ENCODE measurements at regions not wholly inside any gene's neighbourhood (a gene's known extent, or its start where the extent isn't known, plus 50 kb on each side); places are given as distances from the start of the nearest gene placed in this dataset.

- Histone ChIP-seq H2AFZ (ENCODE audit: low read length) (no peak overlapping the region), H2BK15ac (ENCODE audit: low read length) (no peak overlapping the region), H2BK5ac (ENCODE audit: low read depth, low read length) (no peak overlapping the region), H2BK12ac (ENCODE audit: low read depth, low read length) (no peak overlapping the region), H3K4me1 (replicated peaks in 1 of 4; ENCODE audit: control insufficient read depth in 3 of 4, insufficient read depth in 4 of 4, low read length in 3 of 4) (no peaks in the 10 kb centered on the region), H2BK20ac (ENCODE audit: low read length) (no peak overlapping the region), H3K18ac (ENCODE audit: extremely low read depth, low read length) (no peak overlapping the region), H3K27me3 (replicated peaks in 1 of 4; ENCODE audit: control insufficient read depth in 3 of 4, extremely low read depth in 1 of 4, insufficient read depth in 3 of 4, low read length in 3 of 4) (no peaks in the 10 kb centered on the region), H2BK120ac (replicated peaks; ENCODE audit: low read depth, low read length) (no peak overlapping the region), H3K56ac (replicated peaks; ENCODE audit: insufficient read length, low read depth, low read length) (no peak overlapping the region), H4K20me1 (replicated peaks in 1 of 2; ENCODE audit: control insufficient read depth in 1 of 2, insufficient read depth in 2 of 2, low read length in 2 of 2) (no peaks in the 10 kb centered on the region), H3K9ac (replicated peaks in 1 of 4; ENCODE audit: extremely low read depth in 1 of 4, low read depth in 3 of 4, low read length in 3 of 4) (no peak overlapping the region), H3K79me1 (ENCODE audit: low read depth, low read length) (no peaks in the 10 kb centered on the region), H3K4me2 (ENCODE audit: insufficient read depth in 1 of 2, low read depth in 2 of 2, low read length in 2 of 2) (no peak overlapping the region), H3K79me2 (ENCODE audit: control insufficient read depth in 1 of 2, insufficient read depth in 2 of 2, low read length in 2 of 2) (no peaks in the 10 kb centered on the region), H3K14ac (ENCODE audit: insufficient read length) (no peak overlapping the region), H3K4me3 (ENCODE audit: extremely low read depth in 1 of 4, insufficient read depth in 2 of 4, low read depth in 3 of 4, low read length in 4 of 4) (no peak overlapping the region), H3K27ac (ENCODE audit: low read depth, low read length) (no peak overlapping the region), H4K91ac (replicated peaks; ENCODE audit: insufficient read length, low read length) (no peak overlapping the region), H3K4ac (replicated peaks; ENCODE audit: insufficient read length, low read depth, low read length) (no peak overlapping the region), H4K5ac (ENCODE audit: insufficient read length, low read depth, low read length) (no peak overlapping the region), H3K23ac (ENCODE audit: insufficient read length) (no peak overlapping the region), H3K9me3 (ENCODE audit: insufficient read depth in 2 of 2, low read depth in 1 of 2, low read length in 1 of 2) (peaks cover 5 to 23% of the 10 kb centered on the region in 2 experiments; a peak in 3 of 4 replicates), H2AK5ac (ENCODE audit: low read depth, low read length) (no peak overlapping the region), H4K8ac (ENCODE audit: extremely low read depth, insufficient read depth, low read length) (no peak overlapping the region), H3K23me2 (ENCODE audit: low read depth, low read length) (no peaks in the 10 kb centered on the region), H3K36me3 (ENCODE audit: control insufficient read depth in 2 of 4, insufficient read depth in 4 of 4, low read length in 3 of 4) (no peaks in the 10 kb centered on the region)
- ChIA-PET POLR2A (ENCODE audit: partially characterized antibody) (no interaction called here), CTCF (ENCODE audit: partially characterized antibody) (no interaction called here)
- TF ChIP-seq RAD21 (IDR thresholded peaks at IDR 0.05 in 1 of 2, conservative IDR thresholded peaks at IDR 0.05 in 1 of 2; ENCODE audit: low read depth in 2 of 2, low read length in 2 of 2) (no peak), SP2 (IDR thresholded peaks at IDR 0.05; ENCODE audit: low read length) (no peak), BCL11A (IDR thresholded peaks at IDR 0.05; ENCODE audit: low read depth in 2 of 2, low read length in 2 of 2) (no peak), JUND (IDR thresholded peaks at IDR 0.05; ENCODE audit: low read length) (no peak), CBX5 (IDR thresholded peaks at IDR 0.05; ENCODE audit: low read depth, low read length) (no peak), SIRT6 (IDR thresholded peaks at IDR 0.05; ENCODE audit: low read length) (no peak), POLR2A (IDR thresholded peaks at IDR 0.05; ENCODE audit: control extremely low read depth in 1 of 2, low read depth in 2 of 2, low read length in 2 of 2) (no peak), CTCF (IDR thresholded peaks at IDR 0.05; ENCODE audit: control extremely low read depth in 1 of 3, insufficient read depth in 1 of 3, low read depth in 1 of 3, low read length in 3 of 3) (no peak), MAFK (IDR thresholded peaks at IDR 0.05; ENCODE audit: low read depth, low read length) (no peak)
- FAIRE-seq (no peak), DNase-seq (ENCODE audit: low read depth in 1 of 2, low spot score in 2 of 2) (no peak)
Observed at GRCh38 chr6:79135973-79136470, 58.0 kb upstream of the PHIP start.
